Activated CD8-positive, alpha-beta memory T cell treated with anti-CD3 and anti-CD28 coated beads, Interleukin-2, amount 50 U/mL, for 48 hours (primary cell): ENCODE measurements at regions not wholly inside any gene's neighbourhood (a gene's known extent, or its start where the extent isn't known, plus 50 kb on each side); places are given as distances from the start of the nearest gene placed in this dataset.

Experiments
- DNase-seq: peaks from one replicate; pipeline ENCODE4 v3.0.0-alpha.2; 2020

- DNase-seq = no peak
These were observed 1242.0 kb downstream of the MAT2B start for GRCh38 chr5:164747371-164747770.

DNA sequence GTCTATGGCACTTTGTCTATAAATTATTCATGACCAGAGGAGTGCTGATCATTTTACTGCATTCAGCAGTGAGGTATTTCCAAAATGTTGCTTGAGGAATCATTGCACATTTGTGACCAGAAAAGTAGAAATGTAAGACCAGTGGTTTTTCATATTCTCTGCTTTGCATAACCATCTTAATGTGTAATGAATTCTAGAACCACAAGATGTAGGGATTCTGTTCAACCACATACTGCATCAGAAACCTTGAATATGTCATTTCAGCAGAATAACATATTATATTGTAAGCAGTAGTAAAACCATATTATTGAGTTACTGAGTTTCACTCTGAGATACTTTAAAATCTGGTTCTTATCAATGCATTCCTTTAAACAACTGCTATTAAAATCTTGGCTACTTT lies 1243.4 kb downstream of the MAT2B start:
- DNase-seq = no peak

- no peak for DNase-seq
These were observed 1248.0 kb downstream of the MAT2B start for GRCh38 chr5:164753434-164753833.

GRCh38 chr5:164763206-164763605 lies 1257.8 kb downstream of the MAT2B start:
- DNase-seq = no peak

GRCh38 chr5:164772122-164772521 lies 1266.7 kb downstream of the MAT2B start:
- DNase-seq = no peak

DNA sequence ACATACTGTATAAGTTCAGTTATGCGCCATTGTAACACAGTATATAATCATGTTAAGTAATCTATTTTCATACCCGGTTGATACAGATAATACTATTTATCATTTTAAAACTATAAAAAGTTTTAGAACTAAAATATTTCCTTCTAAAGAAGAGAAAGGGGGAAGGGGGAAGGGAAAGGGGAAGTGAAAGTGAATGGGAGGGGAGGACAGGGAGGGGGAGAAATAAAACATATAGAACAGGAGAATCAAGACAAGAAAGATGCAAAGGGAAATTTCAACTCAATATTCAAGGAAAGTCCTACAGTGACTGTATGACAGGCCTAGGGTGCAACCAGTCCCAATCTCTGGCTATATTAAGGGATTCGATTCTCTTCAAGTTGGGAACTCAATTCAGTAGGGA lies 1278.8 kb downstream of the MAT2B start:
- DNase-seq = no peak

DNA sequence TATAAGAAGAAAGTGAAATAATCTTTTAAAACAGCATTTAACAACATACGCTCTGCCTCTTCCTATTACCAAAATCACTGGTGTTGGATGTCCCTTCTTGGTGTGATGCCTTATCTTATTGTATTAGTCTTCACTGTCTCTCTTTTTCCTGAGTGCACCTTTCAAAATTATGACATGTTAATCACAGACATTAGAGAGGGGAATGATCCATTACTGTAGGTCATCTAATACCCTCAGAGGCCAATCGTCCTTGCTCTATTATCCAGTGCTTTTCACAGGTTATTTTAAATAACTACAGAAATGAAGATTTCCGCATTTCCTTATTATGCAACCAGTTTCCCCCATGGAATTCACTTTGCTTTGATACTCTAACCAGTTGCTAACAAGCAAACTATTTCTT lies 1292.7 kb downstream of the MAT2B start:
- no peak for DNase-seq

- no peak for DNase-seq
These were observed 1294.0 kb downstream of the MAT2B start for GRCh38 chr5:164799391-164799790.

- DNase-seq = no peak
These were observed 1296.5 kb downstream of the MAT2B start for GRCh38 chr5:164801910-164802309.

DNA sequence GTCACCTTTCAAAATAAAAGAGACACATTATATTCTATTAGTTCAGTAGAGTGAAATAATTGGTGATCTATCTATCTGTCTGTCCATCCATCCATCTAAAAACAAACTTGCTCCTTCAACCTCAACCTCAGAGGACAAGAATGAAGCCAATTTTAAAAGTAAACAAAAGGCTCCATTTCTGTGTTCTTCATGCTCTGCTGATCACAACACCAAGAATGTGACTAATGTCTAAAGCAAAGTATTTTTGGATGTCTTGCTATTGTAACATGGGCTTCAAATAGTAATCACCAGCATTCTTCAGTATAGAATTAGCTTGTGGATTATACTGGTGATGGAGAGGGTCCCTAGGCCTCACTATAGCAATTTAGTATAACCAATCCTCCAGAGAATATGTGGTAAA lies 1304.4 kb downstream of the MAT2B start:
- no peak for DNase-seq

DNA sequence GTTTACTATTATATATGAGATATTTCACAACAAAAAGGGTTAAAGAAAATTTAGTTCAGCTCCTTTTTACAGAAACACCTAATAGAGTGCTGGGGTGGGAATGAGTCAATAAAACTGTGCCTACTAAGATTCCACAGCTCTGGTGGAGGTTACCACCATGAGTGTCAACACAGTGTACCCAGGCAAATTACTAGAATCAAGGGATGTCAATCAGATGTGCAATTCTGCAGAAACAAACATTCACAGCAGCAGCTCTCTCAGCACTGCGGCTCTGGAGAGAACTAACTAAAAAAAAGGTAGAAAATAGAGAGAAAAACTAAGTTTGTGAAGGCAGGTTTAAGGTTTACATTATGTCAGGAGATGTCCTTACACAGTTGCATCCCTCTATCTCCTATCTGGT lies 1313.0 kb downstream of the MAT2B start:
- DNase-seq = no peak

DNA sequence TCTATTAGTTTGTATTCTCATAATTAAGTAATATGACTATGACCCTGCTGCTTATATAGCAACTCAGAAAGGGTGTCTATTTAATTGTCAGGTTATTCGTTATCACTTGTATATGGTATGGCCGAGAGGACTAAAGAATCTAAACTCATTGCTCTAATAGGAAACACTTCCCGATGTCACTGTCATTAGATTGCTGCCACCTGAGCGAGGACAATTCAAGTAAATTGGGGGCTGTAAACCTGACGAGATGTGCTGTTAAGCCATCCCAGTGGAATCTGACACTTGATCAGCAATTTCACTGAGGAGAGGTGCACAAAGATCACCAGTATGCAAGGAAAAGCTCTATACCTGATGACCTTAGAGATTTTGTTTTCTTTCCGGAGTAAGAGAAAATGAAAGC lies 1319.3 kb downstream of the MAT2B start:
- no peak for DNase-seq

GRCh38 chr5:164832516-164832915 lies 1327.1 kb downstream of the MAT2B start:
- no peak for DNase-seq

DNA sequence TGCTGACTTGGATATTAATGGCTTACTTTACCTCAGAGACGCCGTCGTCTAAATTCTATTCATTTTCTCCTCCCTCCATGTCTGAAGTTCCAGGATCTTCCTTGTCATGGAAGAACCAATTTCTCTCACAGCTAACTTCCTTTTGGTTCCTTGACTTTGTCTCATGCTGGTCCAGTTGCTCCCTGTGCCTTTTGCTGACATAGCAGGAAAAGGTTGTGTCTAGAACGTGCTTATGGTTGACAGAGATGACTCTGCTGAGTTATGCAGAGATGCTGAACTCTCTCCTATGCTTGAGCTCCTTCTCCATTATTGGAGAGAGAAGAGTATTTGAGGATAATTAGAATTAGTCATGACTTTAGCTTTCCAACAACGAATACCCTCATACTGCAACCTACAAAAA lies 1338.9 kb downstream of the MAT2B start:
- DNase-seq = no peak

- no peak for DNase-seq
These were observed 1355.5 kb downstream of the MAT2B start for GRCh38 chr5:164860896-164861295.

- no peak for DNase-seq
These were observed 1356.2 kb downstream of the MAT2B start for GRCh38 chr5:164861610-164862009.

DNA sequence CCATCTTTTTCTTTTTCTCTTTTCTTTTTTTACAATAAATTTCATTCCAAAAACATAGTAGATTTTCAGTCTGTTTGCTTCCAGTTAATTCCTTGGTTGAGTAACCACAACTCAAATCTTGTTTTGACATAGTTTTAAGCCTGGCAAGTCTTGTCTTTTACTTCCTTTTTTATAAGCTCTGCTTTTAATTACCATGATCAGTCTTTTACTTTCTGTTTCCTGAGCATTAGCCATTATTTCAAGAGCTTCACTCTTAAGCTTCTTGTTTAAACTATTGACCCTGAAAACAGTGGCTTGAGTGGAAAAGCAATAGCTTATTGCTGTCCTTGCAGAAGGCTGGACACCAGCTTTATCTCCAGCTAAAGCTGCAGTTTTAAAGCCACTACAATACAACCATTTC lies 1363.3 kb downstream of the MAT2B start:
- DNase-seq = no peak

GRCh38 chr5:164869325-164869724 lies 1363.9 kb downstream of the MAT2B start:
- no peak for DNase-seq

DNA sequence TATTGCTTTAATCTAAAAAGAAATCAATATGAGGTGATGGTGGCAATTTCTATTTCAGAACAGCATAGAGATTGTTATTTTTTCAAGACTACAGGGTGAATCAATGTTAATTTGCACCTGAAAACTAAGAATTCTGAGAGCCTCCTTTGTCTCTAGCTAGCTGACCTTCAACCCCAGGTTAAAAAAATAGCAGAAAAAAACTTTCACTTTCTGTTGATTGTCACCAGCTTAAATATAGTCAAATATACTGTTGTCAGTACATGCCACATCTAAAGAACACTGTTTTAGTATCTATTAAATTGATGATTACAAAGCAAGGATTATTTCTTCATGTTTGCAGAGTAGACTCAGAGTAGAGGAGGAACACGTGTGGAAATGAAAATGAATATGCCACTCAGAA lies 1371.4 kb downstream of the MAT2B start:
- DNase-seq = no peak

GRCh38 chr5:164881442-164881841 lies 1376.0 kb downstream of the MAT2B start:
- DNase-seq = no peak

- no peak for DNase-seq
These were observed 1379.8 kb downstream of the MAT2B start for GRCh38 chr5:164885179-164885578.

- DNase-seq = no peak
These were observed 1387.7 kb downstream of the MAT2B start for GRCh38 chr5:164893071-164893470.

DNA sequence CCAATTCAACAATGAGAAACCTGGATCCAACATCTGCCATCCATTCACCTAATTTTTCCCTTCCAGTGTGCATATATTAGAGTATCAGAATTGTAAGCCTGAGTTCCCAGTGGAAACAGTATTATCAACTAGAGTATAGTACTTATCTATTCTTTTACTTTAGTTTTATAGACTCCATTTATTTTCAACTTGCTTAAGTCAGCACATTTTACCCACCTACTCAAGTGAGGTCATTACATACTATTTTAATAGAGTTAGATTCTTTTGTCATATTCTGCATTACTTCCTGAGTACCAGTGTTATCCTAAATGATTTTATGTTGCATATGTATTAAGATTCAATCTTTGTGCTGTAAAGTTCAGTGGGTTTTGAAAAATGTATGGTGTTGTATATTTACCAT lies 1393.3 kb downstream of the MAT2B start:
- DNase-seq = no peak

GRCh38 chr5:164909673-164910072 lies 1404.3 kb downstream of the MAT2B start:
- DNase-seq = no peak

- no peak for DNase-seq
These were observed 1416.3 kb downstream of the MAT2B start for GRCh38 chr5:164921722-164922121.

DNA sequence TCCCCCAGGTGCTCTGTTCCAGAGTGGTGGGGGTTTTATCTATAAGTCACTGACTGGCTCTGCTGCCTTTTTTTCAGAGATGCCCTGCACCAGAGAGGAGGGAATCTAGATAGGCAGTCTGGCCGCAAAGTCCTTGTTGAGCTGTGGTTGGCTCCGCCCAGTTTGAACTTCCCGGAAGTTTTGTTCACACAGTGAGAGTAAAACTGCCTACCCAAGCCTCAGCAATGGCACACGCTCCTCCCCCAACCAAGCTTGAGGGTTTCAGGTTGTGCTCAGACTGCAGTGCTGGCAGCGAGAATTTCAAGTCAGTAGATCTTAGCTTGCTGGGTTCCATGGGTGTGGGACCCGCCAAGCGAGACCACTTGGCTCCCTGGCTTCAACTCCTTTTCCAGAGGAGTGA lies 1428.6 kb downstream of the MAT2B start:
- no peak for DNase-seq
